Activated CD8-positive, alpha-beta memory T cell treated with anti-CD3 and anti-CD28 coated beads for 4 hours (primary cell): ENCODE measurements at regions not wholly inside any gene's neighbourhood (a gene's known extent, or its start where the extent isn't known, plus 50 kb on each side); places are given as distances from the start of the nearest gene placed in this dataset.
"Not testable (repeated sequence)": the region's sequence is repeated elsewhere in the genome, so short reads cannot be mapped to it uniquely, and the experiment has no call there.

Experiments used
- DNase-seq, 2 donors: peaks; one replicate each; pipeline ENCODE4 v3.0.0-alpha.2; 2020; ENCODE audit warnings: low read depth in 2 of 2

DNA sequence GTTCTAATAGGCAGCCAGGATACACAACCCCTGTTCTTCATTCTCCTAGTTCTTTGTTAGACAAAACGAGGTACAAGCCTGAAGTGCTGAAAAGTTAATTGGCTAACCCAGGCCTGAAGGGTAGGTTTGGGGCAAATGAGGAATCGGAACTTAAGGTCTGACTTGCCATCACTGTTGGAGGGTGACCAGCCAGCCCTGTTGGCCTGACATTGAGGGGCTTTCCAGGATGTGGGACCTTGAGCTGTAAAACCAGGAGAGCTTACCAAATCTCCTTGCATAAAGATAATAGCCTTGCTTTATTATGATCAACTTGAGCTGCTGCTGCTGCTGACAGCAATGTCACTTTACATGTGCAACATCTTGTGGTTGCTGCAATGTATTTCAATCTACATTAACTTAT, 256.0 kb downstream of the VAPA start:
- DNase-seq = no peak

DNA sequence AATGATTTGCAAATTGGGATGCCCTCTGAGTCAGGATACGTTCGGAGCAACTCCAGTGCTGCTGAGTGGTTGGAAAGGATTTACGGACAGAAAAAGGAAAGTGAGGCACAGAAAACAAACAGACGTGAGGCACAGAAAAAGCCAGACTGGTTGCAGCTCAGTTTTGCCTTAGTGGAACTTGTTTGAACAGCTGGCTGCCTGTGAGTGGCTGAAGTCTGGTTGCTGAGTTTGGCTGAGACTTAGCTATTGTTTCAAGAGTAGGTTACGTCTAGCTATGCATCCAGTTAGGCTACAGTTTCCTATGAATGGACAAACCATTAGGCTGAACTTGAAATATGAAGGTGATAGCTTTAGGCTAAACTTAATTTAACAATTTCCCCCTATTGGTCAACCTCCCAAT, 256.6 kb downstream of the VAPA start:
- no peak for DNase-seq

DNA sequence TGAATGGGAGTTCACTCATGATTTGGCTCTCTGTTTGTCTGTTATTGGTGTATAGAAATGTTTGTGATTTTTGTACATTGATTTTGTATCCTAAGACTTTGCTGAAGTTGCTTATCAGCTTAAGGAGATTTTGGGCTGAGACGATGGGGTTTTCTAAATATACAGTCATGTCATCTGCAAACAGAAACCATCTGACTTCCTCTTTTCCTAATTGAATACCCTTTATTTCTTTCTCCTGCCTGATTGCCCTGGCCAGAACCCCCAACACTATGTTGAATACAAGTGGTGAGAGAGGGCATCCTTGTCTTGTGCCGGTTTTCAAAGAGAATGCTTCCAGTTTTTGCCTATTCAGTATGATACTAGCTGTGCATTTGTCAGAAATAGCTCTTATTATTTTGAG, 261.5 kb downstream of the VAPA start:
- DNase-seq = not testable (repeated sequence)

DNA sequence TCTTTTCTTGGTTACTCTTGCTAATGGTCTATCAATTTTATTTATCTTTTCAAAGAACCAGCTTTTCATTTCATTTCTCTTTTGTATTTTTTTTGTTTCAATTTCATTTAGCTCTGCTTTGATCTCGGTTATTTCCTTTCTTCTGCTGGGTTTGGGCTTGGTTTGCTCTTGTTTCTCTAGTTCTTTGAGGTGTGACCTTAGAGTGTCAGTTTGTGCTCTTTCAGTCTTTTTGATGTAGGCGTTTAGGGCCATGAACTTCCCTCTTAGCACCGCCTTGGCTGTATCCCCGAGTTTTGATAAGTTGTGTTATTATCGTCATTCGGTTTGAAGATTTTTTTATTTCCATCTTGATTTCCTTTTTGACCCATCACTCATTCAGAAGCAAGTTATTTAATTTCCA, 265.5 kb downstream of the VAPA start:
- not testable (repeated sequence) for DNase-seq

DNA sequence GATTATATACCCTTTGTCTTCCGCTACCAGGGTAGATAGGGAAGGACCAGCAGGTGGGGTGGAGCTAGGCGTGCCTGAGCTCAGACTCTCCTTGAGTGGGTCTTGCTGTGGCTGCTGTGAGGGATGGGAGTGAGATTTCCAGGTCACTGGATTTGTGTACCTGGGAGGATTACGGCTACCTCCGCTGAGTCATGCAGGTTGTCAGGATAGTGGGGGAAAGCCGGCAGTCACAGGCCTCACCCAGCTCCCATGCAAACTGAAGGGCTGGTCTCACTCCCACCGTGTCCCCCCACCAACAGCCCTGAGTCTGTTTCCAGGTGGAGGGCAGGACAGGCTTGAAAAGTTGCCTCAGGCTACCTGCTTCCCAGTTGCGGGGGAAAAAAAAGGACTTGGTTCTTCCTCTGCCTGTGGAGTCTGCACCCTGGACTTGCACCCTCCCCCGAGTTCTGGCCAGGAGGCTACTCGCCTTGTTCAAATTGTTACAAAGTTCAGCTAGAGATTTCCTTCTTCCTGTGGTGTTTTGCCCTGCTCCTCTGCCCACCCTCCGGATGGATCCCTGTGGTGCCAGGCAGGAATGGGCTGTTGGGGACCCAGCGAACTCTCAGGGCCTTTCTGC, 268.3 kb downstream of the VAPA start:
- DNase-seq = no peak

DNA sequence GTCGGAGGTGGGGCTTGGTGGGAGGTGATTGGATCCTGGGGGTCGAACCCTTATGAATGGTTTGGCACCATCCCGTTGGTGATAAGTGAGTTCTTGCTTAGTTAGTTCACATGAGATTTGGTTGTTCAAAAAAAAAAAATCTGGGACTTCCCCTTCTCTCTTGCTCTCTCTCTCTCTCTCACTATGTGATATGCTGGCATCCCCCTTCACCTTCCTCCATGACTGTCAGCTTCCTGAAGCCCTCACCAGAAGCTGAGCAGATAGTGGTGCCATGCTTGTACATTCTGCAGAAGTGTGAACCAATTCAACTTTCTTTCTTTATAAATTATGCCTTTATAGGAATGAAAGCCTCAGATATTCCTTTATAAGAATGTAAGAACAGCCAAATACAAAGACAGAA, 269.7 kb upstream of the APCDD1 start:
- no peak for DNase-seq

DNA sequence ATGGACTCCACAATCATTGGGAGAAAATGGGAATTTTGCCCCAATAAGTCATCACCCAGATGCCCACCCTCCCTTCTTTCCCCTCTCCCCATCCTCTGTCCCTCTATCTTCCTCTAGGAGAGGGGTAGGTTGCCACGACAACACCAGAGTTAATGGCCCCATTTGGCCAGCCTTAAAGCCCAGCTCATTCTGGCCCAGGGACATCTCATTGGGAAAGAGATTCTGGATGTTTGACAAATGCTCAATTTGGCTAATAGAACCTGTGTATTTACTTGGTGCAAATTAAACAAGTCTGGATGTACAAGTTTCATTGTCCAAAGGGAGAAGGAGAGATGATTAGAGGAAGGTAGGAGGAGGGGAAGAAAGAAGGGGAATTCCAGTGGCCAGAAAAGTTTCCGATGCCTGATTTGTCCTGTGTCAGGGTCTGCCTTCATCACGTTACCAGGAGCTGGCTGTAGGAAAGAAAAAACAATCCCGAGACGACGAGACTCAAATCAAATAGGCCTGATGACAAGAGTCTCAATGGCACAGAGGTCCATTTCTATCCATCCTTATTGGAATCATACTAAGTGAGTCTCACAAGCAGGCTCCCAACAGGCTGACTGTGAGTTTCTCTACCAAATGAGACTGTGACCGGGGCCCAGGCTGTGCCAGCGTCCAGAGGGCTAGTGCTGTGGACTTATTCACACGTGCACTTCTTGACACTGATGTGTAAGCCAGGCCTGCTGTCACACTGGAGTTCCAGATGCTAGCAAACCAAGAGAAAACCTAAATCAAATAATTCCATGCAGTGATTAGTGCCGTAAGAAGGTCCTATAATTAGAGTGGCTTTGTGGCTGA, 265.2 kb upstream of the APCDD1 start:
- DNase-seq = no peak

DNA sequence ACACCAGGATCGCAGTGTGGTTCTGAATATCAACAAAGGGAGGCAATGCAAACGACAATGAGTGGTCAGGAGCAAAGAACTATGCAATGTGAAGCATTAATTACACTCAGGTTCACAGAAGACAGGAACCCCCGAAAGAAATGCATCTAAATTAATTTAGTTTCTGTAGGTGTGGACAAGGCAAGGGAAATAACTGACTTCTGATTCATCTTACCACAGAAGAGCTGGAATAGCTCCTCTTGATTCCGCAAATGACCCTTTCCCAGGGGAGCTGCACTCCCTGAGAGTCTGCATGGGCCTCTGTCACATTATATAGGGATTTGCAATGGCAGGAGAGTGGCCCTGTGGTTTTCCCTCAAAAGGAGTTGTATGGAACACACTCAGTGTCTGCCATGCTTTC, 263.9 kb upstream of the APCDD1 start:
- DNase-seq = no peak

DNA sequence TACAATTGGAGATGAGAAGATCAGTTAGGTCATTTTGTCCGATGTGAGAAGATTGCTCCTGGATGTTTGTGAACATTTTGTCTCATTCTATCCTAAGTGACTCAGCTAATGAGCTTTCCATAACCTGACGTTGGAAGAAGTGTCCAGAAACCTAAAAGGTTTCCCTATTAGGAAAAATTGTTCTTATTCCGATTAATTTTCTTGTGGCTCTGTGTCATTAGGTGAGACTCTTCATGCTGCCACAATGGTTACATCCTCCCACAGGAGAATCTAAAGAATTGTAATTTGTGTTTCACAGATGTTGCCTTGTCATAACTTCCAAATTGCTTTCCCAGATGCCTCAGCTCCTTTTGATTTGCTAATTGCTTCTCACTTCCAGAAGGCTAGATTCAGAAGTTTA, 261.0 kb upstream of the APCDD1 start:
- DNase-seq = no peak

DNA sequence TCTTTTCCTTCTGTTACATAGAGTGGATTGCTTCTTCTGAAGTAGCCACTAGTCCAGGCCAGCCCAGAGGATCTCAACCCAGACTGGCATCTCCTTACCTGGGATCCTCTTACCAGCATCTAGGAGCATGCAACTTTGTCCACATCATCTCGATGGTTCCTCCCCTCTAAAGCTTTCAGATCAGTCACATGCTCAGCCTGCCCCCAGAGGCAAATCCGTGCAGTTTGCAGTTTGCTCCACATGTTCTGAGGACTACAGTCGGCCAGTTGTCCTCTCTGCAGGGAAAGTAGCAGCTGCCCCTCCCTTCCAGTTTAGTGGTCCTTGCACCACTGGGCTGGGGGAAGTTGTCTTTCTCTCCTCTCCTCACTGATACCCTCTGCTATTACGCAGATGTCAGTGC, 259.8 kb upstream of the APCDD1 start:
- DNase-seq = no peak

DNA sequence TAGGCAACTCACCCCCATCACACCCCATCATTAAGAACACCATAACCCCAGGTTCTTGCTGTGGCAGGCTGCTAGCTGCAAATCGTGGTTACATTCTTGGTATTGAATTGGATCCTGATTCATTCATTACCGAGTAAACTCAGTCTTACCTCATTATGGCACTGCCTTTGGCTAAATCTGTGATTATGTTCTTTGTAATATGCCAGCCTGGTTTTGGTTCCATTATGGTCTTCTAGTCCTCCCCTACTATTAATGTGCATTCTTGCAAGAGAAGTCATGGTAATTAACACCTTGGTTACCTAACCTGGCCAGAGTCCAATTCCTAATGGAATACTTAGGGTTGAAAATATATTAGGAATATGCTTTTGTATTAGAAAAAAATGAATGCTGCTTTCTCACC, 258.9 kb upstream of the APCDD1 start:
- DNase-seq = no peak

DNA sequence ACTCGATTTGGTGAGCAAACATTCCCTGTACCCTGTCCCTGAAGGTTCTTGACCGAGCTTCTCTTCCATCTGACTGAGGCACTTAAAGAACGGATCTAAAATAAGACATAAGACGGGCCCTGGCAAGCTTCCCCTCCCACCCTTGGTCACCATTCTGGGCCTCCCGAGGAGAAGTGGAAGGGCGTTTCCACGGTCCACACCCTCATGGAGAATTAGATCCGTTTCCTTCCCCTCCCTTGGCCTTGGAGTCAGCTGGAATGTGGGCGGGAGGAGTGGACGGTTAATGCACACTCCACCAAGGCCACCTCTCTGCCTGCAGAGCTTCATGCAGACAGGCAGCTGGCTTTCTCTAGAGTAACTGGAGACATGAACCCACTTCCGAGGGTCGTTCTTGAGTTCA, 257.3 kb upstream of the APCDD1 start:
- no peak for DNase-seq

DNA sequence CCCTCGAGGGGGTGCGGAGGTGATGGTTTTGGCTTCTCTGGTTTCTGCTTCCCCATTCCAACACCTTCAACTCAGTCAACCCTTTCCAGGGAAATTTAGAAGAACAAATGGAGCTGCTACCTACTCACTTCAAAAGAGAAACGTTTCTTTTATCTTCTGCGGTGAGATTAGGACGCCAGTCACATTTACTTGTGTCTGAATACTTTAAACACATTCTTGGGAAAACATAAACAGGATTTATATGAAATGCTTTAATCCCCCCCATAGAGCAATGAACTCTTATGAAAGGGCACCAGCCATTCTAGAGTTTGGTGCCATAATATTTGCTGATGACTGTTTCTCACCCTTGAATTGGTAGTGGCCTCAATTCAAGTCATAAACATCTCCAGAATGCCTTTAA, 253.2 kb upstream of the APCDD1 start:
- DNase-seq = no peak

DNA sequence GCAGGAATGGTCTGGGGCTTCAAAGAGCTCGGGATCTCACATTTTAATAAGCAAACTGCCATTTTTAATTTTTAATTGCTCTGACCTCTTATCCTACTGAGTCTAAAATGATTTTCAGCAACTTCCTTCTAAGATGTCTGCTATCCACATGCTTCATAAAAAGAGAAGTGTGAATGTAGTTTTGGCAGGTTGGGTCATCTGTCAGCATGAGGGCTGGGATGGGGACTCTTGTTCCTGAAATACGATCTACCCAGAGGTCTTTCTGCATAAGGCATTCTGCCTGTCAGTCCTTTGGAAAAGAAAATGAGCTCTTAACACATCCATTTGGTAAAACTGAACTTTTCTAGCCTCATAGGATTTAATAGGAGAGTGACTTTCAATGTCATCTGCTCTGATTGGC, 252.8 kb upstream of the APCDD1 start:
- DNase-seq = no peak

DNA sequence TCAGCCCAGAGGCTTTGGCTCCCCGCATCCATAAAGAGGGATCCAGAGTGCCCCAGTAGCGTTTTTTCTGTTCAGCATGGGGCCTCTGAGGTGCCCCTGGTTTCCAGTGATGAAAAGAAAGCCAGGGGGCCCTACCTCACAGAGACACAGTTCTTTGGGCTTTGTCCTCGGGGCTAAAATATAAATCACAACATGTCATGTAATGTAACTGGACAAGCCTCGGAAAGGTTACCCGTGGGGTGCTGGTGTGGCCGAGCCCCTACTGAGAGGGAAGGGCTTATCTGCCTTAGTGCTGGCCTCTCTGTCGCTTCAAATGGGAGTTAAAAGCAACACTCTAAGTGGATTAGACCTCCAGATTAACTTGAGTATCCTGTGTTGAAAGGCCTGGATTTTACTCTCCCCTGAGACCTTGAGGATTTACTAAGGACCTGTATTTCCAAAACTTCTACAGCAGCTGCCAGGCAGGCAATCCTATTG, 251.6 kb upstream of the APCDD1 start:
- DNase-seq = no peak

DNA sequence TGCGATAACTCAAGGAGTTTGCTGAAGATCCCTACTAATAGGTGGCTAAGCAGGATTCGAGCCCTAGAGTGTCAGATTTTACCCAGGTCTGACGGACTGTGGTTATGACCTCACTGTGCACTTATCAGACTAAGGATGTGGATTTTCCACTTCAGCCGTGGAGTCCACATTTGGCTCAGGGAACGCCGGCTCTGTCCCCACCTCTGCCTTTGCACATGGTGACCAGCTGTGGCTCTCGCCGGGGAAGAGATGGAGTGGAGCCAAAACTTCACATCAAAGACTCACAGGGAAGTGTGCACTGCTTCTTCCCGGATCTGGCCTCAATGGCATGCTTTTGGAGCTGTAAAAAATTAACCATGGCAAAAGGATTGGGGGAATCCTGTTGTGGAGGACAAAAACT, 249.3 kb upstream of the APCDD1 start:
- no peak for DNase-seq

DNA sequence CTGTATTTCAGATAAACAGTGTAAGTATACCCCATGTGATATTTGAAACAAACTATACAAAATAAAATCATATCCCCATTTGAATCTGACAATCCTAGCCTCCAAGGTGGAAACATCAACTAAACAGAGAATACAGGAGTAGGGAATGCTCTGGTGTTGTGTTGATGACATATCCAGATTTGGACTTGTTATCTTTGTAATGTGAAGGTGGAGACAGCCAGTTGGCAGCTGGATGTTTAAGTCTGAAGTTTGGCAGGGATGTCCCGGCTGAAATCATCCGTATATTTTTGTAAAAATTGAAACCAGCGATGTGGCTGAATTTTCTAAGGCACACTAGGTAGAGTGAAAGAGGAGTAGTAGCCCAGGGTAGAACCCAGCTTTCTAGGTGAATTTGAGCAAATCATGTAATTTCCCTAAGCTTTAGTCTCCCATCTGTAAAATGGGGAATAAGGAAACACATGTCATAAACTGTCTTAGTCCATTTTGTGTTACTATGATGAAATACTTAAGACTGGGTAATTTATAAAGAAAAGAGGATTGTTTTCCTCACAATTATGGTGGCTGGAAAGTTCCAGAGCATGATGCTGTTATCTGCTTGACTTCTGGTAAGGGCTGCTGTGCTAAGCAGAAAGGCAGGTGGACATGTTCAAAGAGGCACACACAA, 246.6 kb upstream of the APCDD1 start:
- DNase-seq = no peak

DNA sequence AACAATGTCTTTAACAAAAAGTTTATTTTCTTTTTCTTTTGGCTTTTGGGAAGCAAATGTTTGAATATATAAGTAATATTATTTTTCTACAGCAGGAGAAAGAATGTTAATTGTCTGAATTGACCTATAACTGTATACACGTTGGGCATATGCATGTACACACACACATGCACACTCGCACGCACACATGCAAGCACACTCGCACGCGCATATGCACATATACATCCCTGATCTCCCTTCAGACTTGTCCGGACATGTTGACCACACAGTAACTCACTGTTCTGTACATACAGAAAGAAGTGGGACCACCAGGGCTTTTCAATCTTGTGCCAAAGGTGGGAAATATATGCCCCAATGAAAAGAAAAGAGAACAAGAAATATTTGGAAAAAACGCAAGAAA, 245.1 kb upstream of the APCDD1 start:
- DNase-seq = no peak

DNA sequence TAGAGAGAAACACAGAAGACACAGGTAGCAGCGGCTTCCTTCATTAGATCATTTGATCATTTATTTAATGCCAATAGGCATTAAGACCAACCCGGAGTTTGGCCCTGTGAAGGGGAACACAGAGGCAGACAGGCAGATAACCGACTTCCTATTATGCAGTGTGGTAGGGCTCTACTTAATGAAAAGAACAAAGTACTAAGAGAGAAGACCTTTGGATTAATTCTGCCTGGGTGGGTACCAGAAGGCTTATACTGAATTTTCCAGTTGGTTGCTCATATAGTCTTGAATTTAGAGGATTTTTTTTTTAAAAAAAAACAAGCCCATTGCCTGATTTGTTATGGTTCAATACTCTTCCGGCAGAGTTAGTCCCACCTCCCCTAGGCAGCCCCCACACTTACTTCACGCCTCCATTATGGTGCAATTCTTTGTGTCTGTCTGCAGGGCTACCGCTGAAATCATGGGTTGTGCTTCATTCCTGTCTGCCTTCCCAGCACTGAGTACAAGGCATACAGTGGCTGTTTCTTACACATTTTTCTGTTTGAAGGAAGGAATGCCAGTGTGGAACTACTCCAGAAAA, 244.3 kb upstream of the APCDD1 start:
- DNase-seq = no peak

DNA sequence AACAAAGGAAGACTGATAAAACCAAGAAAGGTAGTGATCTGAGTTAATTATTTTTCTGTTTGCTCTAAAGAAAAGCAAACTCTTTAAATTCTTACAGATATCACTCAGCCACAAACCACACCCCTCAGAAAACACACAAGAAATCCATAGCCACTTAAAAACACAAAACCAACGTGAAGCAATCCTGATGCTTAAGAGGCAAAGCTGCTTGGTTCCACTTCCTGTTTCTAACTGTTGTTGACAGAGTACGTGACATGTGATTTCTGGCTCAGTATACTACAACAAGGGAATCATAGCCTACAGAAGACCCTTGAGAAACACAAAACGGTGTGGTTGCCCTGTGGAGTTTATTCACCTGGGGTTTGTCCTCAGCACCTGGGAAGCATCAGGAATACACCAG, 240.9 kb upstream of the APCDD1 start:
- no peak for DNase-seq

DNA sequence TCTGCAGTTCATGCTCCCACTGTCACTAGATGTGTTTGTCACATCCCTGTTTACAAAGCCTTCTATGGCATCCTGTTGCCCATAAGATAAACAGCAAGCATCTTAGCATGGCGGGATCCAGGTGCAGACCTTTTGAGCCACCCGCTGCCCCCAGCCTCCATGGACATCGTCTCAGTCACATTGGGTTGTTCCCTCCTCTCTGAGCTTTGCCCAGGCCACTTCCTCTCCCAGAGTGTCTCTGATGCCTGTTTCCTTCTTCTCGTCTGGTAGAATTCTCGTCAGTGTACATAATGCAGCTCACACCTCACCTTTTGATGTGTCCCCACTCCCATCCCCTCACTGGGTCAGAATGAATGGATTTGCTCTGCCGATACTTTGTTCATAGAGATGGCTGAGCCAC, 239.0 kb upstream of the APCDD1 start:
- no peak for DNase-seq

DNA sequence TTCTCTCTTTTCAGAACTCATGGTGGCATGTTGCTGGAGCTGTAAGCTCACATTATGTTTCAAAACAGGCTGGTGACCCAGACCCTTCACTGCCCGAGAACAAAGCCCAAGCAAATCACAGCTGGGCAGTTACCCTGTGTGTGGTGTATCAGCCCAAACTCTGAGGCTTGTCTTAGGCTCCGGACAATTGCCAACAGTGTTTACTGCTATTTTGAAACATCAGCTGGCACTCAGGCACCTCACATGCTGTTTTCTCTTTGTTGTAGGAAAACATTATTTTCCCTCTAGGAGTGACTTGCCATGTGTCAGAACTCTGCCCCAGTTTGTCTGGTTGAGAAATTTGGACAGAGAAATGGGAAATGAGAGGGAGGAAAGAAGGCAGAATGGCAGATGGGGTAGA, 237.6 kb upstream of the APCDD1 start:
- DNase-seq = no peak

DNA sequence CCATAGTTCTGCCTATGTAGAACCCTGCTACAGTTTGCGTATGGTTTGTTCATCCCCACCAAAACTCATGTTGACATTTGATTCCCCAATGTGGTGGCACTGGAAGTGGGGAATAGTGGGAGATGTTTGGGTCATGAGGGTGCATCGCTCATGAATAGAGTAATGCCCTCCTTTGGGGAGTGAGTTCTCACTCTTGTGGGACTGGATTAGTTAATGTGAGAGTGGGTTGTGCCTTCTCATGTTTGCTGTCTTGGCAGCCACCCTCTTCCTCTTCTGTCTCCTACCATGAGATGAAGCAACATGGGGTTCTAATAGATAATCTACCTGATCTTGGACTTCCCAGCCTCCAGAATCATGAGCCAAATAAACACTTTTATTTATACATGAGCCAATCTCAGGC, 237.2 kb upstream of the APCDD1 start:
- DNase-seq = no peak
